K562 (cell line): ENCODE measurements at regions not wholly inside any gene's neighbourhood (a gene's known extent, or its start where the extent isn't known, plus 50 kb on each side); places are given as distances from the start of the nearest gene placed in this dataset.

Experiments used
- HMGN3 ChIP-seq: IDR thresholded peaks from 2 replicates; pipeline ENCODE4 v1.6.1; 2011; ENCODE audit warnings: borderline replicate concordance, low read depth, mild to moderate bottlenecking, mixed read lengths, low read length; ENCODE audit not compliant: insufficient read length; ENCODE audit errors: extremely low read depth
- HNRNPUL1 ChIP-seq: fragments of 200-400 bp; formaldehyde crosslinking; IDR thresholded peaks from 2 replicates; pipeline ENCODE4 v1.6.1; 2017; ENCODE audit warnings: low read length
- TRIM28 ChIP-seq: fragments of 450-650 bp; IDR thresholded peaks from 2 replicates; pipeline ENCODE4 v1.6.1; 2017
- ZBED1 ChIP-seq: IDR thresholded peaks from 2 replicates; pipeline ENCODE4 v1.6.1; 2014
- ZKSCAN1 ChIP-seq: fragments of 150-350 bp; IDR thresholded peaks from 2 replicates; pipeline ENCODE4 v1.6.1; 2016; ENCODE audit warnings: low read depth, low read length
- ZNF586 ChIP-seq: fragments of 450-650 bp; formaldehyde crosslinking; conservative IDR thresholded peaks from 2 replicates; pipeline ENCODE4 v1.4.0; 2020; ENCODE audit warnings: mild to moderate bottlenecking, moderate library complexity
- TF ChIP-seq, protein P1 (sequence below): sonication (generic); formaldehyde crosslinking; IDR thresholded peaks from 2 replicates; pipeline ENCODE4 v1.8.1; 2023; ENCODE audit warnings: mild to moderate bottlenecking, missing genetic modification reagents
- TF ChIP-seq, protein P2 (sequence below), 2 experiments: fragments of 450-650 bp in 1 of 2; IDR thresholded peaks; 2 replicates each; pipeline ENCODE4 v1.6.1; 2011 to 2017; ENCODE audit warnings: low read depth in 2 of 2, antibody characterized with exemption in 1 of 2, borderline replicate concordance in 1 of 2, low read length in 1 of 2, mild to moderate bottlenecking in 1 of 2, mixed read lengths in 1 of 2; ENCODE audit not compliant: control insufficient read depth in 1 of 2
- TF ChIP-seq, protein P3 (sequence below): fragments of 450-650 bp; conservative IDR thresholded peaks from 2 replicates; pipeline ENCODE4 v1.6.1; 2016; ENCODE audit warnings: missing genetic modification characterization, low read depth, mild to moderate bottlenecking, control low read depth, missing compliant biosample characterization
- TF ChIP-seq, protein P4 (sequence below): sonication (generic); formaldehyde crosslinking; IDR thresholded peaks from 2 replicates; pipeline ENCODE4 v1.9.0; 2022; ENCODE audit warnings: mild to moderate bottlenecking, missing genetic modification reagents
- TF ChIP-seq, protein P5 (sequence below), 2 experiments: fragments of 200-800 bp in 1 of 2; sonication (Bioruptor generic) in 1 of 2; sonication (generic) in 1 of 2; formaldehyde crosslinking in 1 of 2; IDR thresholded peaks in 1 of 2; conservative IDR thresholded peaks in 1 of 2; 2 replicates each; pipeline versions ENCODE4 v1.5.0 to v1.6.1; 2016 to 2020; ENCODE audit warnings: missing compliant biosample characterization in 1 of 2, missing genetic modification characterization in 1 of 2, missing genetic modification reagents in 1 of 2
- TF ChIP-seq, protein P6 (sequence below): fragments of 150-350 bp; conservative IDR thresholded peaks from 2 replicates; pipeline ENCODE4 v1.6.1; 2014; ENCODE audit warnings: low read length

DNA sequence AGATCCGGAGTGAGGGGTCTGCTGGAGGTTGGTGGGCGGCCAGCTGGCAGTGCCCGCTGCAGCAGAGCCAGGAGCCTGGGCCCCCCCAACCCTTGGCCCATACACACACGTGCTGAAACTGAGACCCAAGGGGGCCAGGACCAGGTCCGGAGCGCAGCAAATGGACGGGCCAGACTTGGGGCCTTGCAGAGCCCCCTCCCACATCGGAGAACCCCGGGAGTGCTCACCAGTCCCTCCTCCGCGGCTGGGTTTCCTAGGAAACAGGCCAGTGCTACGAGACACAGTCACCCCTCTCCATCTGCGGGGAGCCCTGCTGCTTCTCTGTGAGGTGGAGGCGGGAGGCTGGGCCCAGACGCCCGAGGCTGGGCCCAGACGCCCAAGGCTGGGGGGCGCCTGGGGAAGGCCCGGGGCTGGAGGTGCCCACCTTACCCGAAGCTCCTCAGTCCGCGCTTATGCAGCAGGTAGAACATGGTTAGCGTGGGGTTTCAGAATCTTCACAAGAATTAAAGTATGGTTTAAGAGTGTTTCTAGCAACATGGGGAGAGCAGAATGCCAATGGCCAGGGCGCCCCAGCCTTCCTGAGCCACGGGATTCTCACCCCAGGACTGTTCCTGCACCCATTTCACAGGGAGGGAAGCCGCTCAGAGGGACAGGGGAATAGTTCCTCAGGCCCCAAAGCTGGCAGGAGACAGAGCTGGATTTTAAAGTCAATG is 135.0 kb upstream of the PRR20G start (continued):
- TF ChIP-seq HMGN3 (no peak), TRIM28 (no peak), ZKSCAN1 (no peak), ZBED1 (no peak), HNRNPUL1 (no peak), ZNF586 (CRISPR knock-in tag) (no peak)
- TF ChIP-seq, protein P1, sequence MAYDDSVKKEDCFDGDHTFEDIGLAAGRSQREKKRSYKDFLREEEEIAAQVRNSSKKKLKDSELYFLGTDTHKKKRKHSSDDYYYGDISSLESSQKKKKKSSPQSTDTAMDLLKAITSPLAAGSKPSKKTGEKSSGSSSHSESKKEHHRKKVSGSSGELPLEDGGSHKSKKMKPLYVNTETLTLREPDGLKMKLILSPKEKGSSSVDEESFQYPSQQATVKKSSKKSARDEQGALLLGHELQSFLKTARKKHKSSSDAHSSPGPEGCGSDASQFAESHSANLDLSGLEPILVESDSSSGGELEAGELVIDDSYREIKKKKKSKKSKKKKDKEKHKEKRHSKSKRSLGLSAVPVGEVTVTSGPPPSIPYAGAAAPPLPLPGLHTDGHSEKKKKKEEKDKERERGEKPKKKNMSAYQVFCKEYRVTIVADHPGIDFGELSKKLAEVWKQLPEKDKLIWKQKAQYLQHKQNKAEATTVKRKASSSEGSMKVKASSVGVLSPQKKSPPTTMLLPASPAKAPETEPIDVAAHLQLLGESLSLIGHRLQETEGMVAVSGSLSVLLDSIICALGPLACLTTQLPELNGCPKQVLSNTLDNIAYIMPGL (CRISPR knock-in tag), result no peak
- TF ChIP-seq, protein P2, sequence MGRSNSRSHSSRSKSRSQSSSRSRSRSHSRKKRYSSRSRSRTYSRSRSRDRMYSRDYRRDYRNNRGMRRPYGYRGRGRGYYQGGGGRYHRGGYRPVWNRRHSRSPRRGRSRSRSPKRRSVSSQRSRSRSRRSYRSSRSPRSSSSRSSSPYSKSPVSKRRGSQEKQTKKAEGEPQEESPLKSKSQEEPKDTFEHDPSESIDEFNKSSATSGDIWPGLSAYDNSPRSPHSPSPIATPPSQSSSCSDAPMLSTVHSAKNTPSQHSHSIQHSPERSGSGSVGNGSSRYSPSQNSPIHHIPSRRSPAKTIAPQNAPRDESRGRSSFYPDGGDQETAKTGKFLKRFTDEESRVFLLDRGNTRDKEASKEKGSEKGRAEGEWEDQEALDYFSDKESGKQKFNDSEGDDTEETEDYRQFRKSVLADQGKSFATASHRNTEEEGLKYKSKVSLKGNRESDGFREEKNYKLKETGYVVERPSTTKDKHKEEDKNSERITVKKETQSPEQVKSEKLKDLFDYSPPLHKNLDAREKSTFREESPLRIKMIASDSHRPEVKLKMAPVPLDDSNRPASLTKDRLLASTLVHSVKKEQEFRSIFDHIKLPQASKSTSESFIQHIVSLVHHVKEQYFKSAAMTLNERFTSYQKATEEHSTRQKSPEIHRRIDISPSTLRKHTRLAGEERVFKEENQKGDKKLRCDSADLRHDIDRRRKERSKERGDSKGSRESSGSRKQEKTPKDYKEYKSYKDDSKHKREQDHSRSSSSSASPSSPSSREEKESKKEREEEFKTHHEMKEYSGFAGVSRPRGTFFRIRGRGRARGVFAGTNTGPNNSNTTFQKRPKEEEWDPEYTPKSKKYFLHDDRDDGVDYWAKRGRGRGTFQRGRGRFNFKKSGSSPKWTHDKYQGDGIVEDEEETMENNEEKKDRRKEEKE (IDR thresholded peaks at IDR 0.05; ENCODE audit: borderline replicate concordance in 1 of 2, control insufficient read depth in 1 of 2, low read depth in 2 of 2, low read length in 1 of 2), result no peak
- TF ChIP-seq, protein P3, sequence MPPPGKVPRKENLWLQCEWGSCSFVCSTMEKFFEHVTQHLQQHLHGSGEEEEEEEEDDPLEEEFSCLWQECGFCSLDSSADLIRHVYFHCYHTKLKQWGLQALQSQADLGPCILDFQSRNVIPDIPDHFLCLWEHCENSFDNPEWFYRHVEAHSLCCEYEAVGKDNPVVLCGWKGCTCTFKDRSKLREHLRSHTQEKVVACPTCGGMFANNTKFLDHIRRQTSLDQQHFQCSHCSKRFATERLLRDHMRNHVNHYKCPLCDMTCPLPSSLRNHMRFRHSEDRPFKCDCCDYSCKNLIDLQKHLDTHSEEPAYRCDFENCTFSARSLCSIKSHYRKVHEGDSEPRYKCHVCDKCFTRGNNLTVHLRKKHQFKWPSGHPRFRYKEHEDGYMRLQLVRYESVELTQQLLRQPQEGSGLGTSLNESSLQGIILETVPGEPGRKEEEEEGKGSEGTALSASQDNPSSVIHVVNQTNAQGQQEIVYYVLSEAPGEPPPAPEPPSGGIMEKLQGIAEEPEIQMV (tag), result no peak
- TF ChIP-seq, protein P4, sequence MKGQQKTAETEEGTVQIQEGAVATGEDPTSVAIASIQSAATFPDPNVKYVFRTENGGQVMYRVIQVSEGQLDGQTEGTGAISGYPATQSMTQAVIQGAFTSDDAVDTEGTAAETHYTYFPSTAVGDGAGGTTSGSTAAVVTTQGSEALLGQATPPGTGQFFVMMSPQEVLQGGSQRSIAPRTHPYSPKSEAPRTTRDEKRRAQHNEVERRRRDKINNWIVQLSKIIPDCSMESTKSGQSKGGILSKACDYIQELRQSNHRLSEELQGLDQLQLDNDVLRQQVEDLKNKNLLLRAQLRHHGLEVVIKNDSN (CRISPR knock-in tag), result no peak
- TF ChIP-seq, protein P5, sequence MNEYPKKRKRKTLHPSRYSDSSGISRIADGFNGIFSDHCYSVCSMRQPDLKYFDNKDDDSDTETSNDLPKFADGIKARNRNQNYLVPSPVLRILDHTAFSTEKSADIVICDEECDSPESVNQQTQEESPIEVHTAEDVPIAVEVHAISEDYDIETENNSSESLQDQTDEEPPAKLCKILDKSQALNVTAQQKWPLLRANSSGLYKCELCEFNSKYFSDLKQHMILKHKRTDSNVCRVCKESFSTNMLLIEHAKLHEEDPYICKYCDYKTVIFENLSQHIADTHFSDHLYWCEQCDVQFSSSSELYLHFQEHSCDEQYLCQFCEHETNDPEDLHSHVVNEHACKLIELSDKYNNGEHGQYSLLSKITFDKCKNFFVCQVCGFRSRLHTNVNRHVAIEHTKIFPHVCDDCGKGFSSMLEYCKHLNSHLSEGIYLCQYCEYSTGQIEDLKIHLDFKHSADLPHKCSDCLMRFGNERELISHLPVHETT (CRISPR knock-in tag; conservative IDR thresholded peaks at IDR 0.05 in 1 of 2, IDR thresholded peaks at IDR 0.05 in 1 of 2), result no peak
- TF ChIP-seq, protein P6, sequence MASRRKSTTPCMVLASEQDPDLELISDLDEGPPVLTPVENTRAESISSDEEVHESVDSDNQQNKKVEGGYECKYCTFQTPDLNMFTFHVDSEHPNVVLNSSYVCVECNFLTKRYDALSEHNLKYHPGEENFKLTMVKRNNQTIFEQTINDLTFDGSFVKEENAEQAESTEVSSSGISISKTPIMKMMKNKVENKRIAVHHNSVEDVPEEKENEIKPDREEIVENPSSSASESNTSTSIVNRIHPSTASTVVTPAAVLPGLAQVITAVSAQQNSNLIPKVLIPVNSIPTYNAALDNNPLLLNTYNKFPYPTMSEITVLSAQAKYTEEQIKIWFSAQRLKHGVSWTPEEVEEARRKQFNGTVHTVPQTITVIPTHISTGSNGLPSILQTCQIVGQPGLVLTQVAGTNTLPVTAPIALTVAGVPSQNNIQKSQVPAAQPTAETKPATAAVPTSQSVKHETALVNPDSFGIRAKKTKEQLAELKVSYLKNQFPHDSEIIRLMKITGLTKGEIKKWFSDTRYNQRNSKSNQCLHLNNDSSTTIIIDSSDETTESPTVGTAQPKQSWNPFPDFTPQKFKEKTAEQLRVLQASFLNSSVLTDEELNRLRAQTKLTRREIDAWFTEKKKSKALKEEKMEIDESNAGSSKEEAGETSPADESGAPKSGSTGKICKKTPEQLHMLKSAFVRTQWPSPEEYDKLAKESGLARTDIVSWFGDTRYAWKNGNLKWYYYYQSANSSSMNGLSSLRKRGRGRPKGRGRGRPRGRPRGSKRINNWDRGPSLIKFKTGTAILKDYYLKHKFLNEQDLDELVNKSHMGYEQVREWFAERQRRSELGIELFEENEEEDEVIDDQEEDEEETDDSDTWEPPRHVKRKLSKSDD, result no peak
- TF ChIP-seq, all 486 proteins: peak for 0
